Activated CD8-positive, alpha-beta T cell treated with anti-CD3 and anti-CD28 coated beads, Interleukin-2, amount 10 ng/mL, durations not matched to agents 7 days and 5 days (primary cell): ENCODE measurements at regions not wholly inside any gene's neighbourhood (a gene's known extent, or its start where the extent isn't known, plus 50 kb on each side); places are given as distances from the start of the nearest gene placed in this dataset.

Experiments
- ATAC-seq: fragments of 150-1000 bp; cut with Tn5 transposase; one replicate; pipeline ENCODE4 v1.10.0; 2021; ENCODE audit warnings: moderate library complexity
- CTCF ChIA-PET: fragments of 350-600 bp; sonication (Branson Sonifier 250); formaldehyde crosslinking; loops from one replicate; lab custom pipeline; 2021; ENCODE audit warnings: antibody characterized with exemption; lab: Charles Lee
- POLR2A ChIA-PET: fragments of 350-600 bp; sonication (Branson Sonifier 250); formaldehyde crosslinking; loops from one replicate; lab custom pipeline; 2021; ENCODE audit warnings: antibody characterized with exemption; lab: Charles Lee
- DNase-seq: peaks from one replicate; pipeline ENCODE4 v3.0.0-alpha.2; 2020
- H3K27ac Mint-ChIP-seq: one replicate; pipeline ENCODE4 v1.8.0; 2021; ENCODE audit warnings: mild to moderate bottlenecking, mixed read lengths
- H3K27me3 Mint-ChIP-seq: one replicate; pipeline ENCODE4 v1.8.0; 2021; ENCODE audit warnings: low read depth, mixed read lengths
- H3K36me3 Mint-ChIP-seq: one replicate; pipeline ENCODE4 v1.8.0; 2021; ENCODE audit warnings: low read depth, mixed read lengths
- H3K4me1 Mint-ChIP-seq: one replicate; pipeline ENCODE4 v1.8.0; 2021; ENCODE audit warnings: low read depth, mixed read lengths
- H3K4me3 Mint-ChIP-seq: one replicate; pipeline ENCODE4 v1.8.0; 2021; ENCODE audit warnings: mild to moderate bottlenecking, mixed read lengths
- H3K9me3 Mint-ChIP-seq: one replicate; pipeline ENCODE4 v1.8.0; 2022; ENCODE audit warnings: mixed read lengths; ENCODE audit not compliant: insufficient read depth

DNA sequence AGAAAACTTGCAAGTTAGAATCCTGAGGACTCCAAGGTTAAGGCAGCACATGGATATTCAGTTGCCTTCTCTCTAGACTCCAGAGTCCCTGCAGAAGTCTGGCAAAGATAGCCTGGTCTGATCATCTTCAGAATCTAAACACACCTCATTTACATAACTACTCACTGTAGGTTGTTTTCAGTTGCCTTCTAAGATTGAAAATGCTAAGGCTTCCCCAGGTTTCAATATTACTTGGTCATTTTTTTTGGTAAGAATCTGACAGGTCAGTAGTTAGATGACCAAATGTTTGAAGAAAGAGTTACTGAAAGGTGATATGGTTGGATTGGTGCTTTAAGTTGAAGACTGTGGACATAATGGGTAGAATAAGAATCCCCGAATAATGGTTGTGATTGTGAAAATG is 205.4 kb upstream of the KCNJ16 start:
- peaks cover 3% of the 10 kb centered on the region for H3K9me3 Mint-ChIP-seq
- ChIA-PET POLR2A (no interaction called here), CTCF (no interaction called here)
- no peak overlapping the region for H3K27ac Mint-ChIP-seq
- DNase-seq (no peak), ATAC-seq (no peak)
- no peaks in the 10 kb centered on the region for H3K36me3 Mint-ChIP-seq
- H3K4me3 Mint-ChIP-seq: no peak overlapping the region
- H3K27me3 Mint-ChIP-seq: no peaks in the 10 kb centered on the region
- H3K4me1 Mint-ChIP-seq: no peaks in the 10 kb centered on the region

DNA sequence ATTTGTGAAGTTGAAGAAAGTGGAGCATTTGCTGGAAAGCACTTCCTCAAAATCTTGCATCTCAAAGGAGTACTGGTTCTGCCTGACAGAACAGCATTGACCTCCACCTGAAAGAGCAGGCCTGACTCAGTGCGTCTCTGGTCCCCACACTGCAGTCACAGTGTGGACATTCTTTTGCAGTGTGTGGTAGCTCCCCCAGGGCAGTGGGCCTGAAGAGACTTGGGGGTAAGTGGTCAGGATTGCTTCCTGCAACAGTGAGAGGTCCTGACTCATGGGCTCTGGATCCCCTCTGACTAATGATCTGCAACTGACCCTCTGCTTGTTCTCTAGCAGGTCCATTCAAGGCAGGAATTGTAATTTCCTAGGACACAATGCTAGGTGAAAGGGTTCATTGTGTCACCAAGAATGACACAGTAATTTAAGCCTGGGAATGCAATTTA is 204.9 kb upstream of the KCNJ16 start:
- CTCF ChIA-PET: no interaction called here
- POLR2A ChIA-PET: no interaction called here
- Mint-ChIP-seq H3K4me1 (no peaks in the 10 kb centered on the region), H3K4me3 (no peak overlapping the region), H3K36me3 (no peaks in the 10 kb centered on the region), H3K27me3 (no peaks in the 10 kb centered on the region), H3K9me3 (peaks cover 3% of the 10 kb centered on the region), H3K27ac (no peak overlapping the region)
- ATAC-seq (no peak), DNase-seq (no peak)

DNA sequence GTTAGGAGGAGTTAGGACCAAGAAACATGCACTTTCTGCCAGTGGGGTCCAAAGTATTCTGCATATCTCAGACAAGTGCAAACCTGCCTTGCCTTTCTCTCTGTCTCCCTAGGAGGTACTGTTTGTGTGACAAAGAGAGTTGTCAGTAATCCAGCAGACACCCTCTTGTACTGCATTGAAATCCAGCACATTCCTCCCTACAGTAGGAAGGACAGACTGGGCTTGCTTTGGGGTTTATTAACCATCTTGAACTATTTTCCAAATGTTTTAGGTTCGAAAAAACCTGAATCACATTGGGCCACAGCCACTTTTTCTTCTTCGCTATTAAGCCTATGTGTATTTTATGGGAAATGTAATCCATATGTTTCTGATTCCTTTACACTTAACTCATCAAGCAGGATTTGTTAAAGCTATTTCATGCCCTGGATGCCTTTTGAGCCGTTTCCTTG is 204.2 kb upstream of the KCNJ16 start:
- ATAC-seq (no peak), DNase-seq (no peak)
- H3K27ac Mint-ChIP-seq: no peak overlapping the region
- POLR2A ChIA-PET: no interaction called here
- no peaks in the 10 kb centered on the region for H3K36me3 Mint-ChIP-seq
- H3K27me3 Mint-ChIP-seq: no peaks in the 10 kb centered on the region
- H3K4me1 Mint-ChIP-seq: no peaks in the 10 kb centered on the region
- CTCF ChIA-PET: no interaction called here
- H3K9me3 Mint-ChIP-seq: peaks cover 3% of the 10 kb centered on the region
- no peak overlapping the region for H3K4me3 Mint-ChIP-seq

GRCh38 chr17:69871318-69871717 is 203.7 kb upstream of the KCNJ16 start:
- ChIA-PET CTCF (no interaction called here), POLR2A (no interaction called here)
- DNase-seq (no peak), ATAC-seq (no peak)
- Mint-ChIP-seq H3K9me3 (peaks cover 3% of the 10 kb centered on the region), H3K27me3 (no peaks in the 10 kb centered on the region), H3K4me3 (no peak overlapping the region), H3K36me3 (no peaks in the 10 kb centered on the region), H3K4me1 (no peaks in the 10 kb centered on the region), H3K27ac (no peak overlapping the region)

DNA sequence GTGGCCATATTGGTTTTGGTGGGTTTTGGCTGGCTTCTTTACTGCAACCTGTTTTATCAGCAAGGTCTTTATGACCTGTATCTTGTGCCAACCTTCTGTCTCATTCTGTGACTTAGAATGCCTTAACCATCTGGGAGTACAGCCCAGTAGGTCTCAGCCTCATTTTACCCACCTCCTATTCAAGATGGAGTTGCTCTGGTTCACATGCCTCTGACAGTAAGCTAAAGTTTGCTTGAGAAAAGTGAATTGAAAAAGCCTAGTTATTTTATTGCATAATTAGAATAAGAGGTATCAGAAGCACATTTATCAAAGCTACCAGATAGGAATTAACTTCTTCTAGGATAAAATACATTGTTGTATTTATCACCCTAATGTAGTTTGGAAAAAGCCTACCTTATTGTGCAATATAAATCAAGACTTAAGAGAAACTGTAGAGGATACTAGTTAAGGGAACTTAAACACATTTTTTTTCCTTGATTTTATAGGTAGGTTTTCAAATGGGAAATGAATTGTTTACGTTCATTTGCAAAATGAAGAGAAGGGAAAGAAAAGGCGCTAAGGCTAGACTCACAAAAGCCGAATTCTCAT is 202.3 kb upstream of the KCNJ16 start:
- ATAC-seq (no peak), DNase-seq (no peak)
- no peaks in the 10 kb centered on the region for H3K36me3 Mint-ChIP-seq
- ChIA-PET POLR2A (no interaction called here), CTCF (no interaction called here)
- peaks cover 3% of the 10 kb centered on the region for H3K9me3 Mint-ChIP-seq
- no peak overlapping the region for H3K4me3 Mint-ChIP-seq
- H3K27me3 Mint-ChIP-seq: no peaks in the 10 kb centered on the region
- no peaks in the 10 kb centered on the region for H3K4me1 Mint-ChIP-seq
- H3K27ac Mint-ChIP-seq: no peak overlapping the region

DNA sequence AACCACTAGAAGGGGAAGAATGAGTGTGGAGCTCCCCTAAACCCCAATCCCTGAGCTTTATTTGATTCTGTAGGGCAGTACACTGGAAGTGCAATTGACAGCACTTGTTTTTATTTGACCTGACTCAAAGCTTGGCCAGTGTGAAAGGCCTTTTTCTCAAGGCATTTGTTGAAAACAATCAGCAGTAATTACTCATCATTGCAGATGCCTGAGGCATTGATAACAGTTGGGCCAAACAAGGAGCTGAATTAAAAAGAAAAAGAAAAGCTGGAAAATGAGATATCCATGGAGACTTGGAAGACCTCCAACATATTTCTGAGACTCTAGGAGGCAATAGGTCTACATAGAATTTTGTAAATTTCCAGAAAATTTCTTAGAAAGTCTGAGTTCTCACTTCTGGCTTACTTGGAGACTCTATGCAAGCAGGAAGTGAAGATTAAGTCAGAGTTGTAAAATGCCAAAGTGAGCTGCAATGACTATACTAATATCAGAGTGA is 200.8 kb upstream of the KCNJ16 start:
- Mint-ChIP-seq H3K9me3 (no peaks in the 10 kb centered on the region), H3K36me3 (no peaks in the 10 kb centered on the region), H3K4me1 (no peaks in the 10 kb centered on the region), H3K27me3 (no peaks in the 10 kb centered on the region), H3K27ac (no peak overlapping the region), H3K4me3 (no peak overlapping the region)
- no peak for ATAC-seq
- POLR2A ChIA-PET: interaction anchor here (0.9 kb wide), 1 partner anchor 8 kb away, joined by 3 read pairs; no protein-coding TSS in a partner anchor
- CTCF ChIA-PET: no interaction called here
- DNase-seq: no peak

- Mint-ChIP-seq H3K4me3 (no peak overlapping the region), H3K4me1 (no peaks in the 10 kb centered on the region), H3K9me3 (no peaks in the 10 kb centered on the region), H3K27me3 (no peaks in the 10 kb centered on the region), H3K27ac (no peak overlapping the region), H3K36me3 (no peaks in the 10 kb centered on the region)
- CTCF ChIA-PET: no interaction called here
- POLR2A ChIA-PET: no interaction called here
- ATAC-seq: no peak
- no peak for DNase-seq
Measured at GRCh38 chr17:69876757-69877156, 198.3 kb upstream of the KCNJ16 start.

DNA sequence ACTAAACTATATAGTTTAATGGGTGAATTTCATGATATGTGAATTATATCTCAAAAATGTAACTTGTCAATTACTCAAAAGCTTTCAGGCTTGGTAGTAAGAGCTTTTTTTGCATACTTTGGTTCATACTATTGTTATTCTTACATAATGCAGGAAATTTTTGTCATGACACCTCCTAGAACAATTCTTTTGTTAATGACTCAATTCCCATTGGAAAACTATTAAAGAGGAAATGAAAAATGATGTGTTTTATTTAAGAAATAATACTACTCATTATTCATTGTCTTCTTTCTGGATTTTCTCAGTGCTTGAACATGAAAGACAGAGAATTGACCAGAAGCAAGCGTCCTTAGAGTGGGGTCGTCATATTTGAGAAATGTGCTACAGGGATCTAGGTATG is 196.4 kb upstream of the KCNJ16 start:
- no peak overlapping the region for H3K27ac Mint-ChIP-seq
- H3K4me1 Mint-ChIP-seq: no peaks in the 10 kb centered on the region
- no peaks in the 10 kb centered on the region for H3K36me3 Mint-ChIP-seq
- no peak for DNase-seq
- ChIA-PET POLR2A (no interaction called here), CTCF (no interaction called here)
- H3K27me3 Mint-ChIP-seq: no peaks in the 10 kb centered on the region
- H3K9me3 Mint-ChIP-seq: no peaks in the 10 kb centered on the region
- H3K4me3 Mint-ChIP-seq: no peak overlapping the region
- no peak for ATAC-seq

DNA sequence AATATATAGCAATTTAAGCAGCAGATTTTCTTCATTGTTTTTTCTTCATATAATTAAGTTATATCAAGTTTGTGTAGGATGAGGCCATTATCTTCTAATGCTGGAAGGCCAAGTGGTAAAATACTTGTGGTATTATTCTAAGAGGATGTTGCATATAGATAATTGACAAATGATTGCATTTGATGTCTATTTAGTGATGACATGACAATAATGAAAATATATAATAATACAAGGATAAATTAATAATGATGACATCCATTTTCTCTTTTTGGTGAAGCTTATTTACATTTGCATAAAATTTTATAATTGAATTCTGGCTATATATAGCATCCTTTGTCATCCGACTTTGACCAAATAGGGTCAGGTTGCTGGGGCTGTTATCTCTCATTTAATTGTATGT is 195.4 kb upstream of the KCNJ16 start:
- POLR2A ChIA-PET: no interaction called here
- no peaks in the 10 kb centered on the region for H3K36me3 Mint-ChIP-seq
- CTCF ChIA-PET: no interaction called here
- no peaks in the 10 kb centered on the region for H3K9me3 Mint-ChIP-seq
- DNase-seq (no peak), ATAC-seq (no peak)
- no peaks in the 10 kb centered on the region for H3K27me3 Mint-ChIP-seq
- H3K4me1 Mint-ChIP-seq: no peaks in the 10 kb centered on the region
- no peak overlapping the region for H3K27ac Mint-ChIP-seq
- no peak overlapping the region for H3K4me3 Mint-ChIP-seq

GRCh38 chr17:69880591-69881112 is 194.4 kb upstream of the KCNJ16 start:
- CTCF ChIA-PET: no interaction called here
- H3K9me3 Mint-ChIP-seq: no peaks in the 10 kb centered on the region
- H3K27ac Mint-ChIP-seq: no peak overlapping the region
- no peak for ATAC-seq
- H3K4me3 Mint-ChIP-seq: no peak overlapping the region
- H3K36me3 Mint-ChIP-seq: no peaks in the 10 kb centered on the region
- DNase-seq: no peak
- H3K4me1 Mint-ChIP-seq: no peaks in the 10 kb centered on the region
- H3K27me3 Mint-ChIP-seq: no peaks in the 10 kb centered on the region
- POLR2A ChIA-PET: no interaction called here

GRCh38 chr17:69882281-69882680 is 192.7 kb upstream of the KCNJ16 start:
- CTCF ChIA-PET: no interaction called here
- no peaks in the 10 kb centered on the region for H3K27me3 Mint-ChIP-seq
- no peaks in the 10 kb centered on the region for H3K36me3 Mint-ChIP-seq
- no peaks in the 10 kb centered on the region for H3K9me3 Mint-ChIP-seq
- H3K4me1 Mint-ChIP-seq: no peaks in the 10 kb centered on the region
- H3K27ac Mint-ChIP-seq: no peak overlapping the region
- DNase-seq (no peak), ATAC-seq (no peak)
- POLR2A ChIA-PET: interaction anchor here (1.4 kb wide), 1 partner anchor 9 kb away, joined by 3 read pairs; no protein-coding TSS in a partner anchor
- no peak overlapping the region for H3K4me3 Mint-ChIP-seq

GRCh38 chr17:69883120-69883519 is 191.9 kb upstream of the KCNJ16 start:
- Mint-ChIP-seq H3K4me1 (no peaks in the 10 kb centered on the region), H3K27ac (no peak overlapping the region), H3K4me3 (no peak overlapping the region), H3K36me3 (no peaks in the 10 kb centered on the region), H3K9me3 (no peaks in the 10 kb centered on the region), H3K27me3 (no peaks in the 10 kb centered on the region)
- DNase-seq: no peak
- ATAC-seq: no peak
- CTCF ChIA-PET: no interaction called here
- POLR2A ChIA-PET: interaction anchor here (1.4 kb wide), 1 partner anchor 9 kb away, joined by 3 read pairs; no protein-coding TSS in a partner anchor
